PC-3 (cell line): ENCODE measurements at regions not wholly inside any gene's neighbourhood (a gene's known extent, or its start where the extent isn't known, plus 50 kb on each side); places are given as distances from the start of the nearest gene placed in this dataset.
"Not testable (repeated sequence)": the region's sequence is repeated elsewhere in the genome, so short reads cannot be mapped to it uniquely, and the experiment has no call there.

Experiments
- ATAC-seq: fragments of 200-7000 bp; cut with Tn5 transposase; 2 replicates; pipeline ENCODE4 v1.9.1; 2020; ENCODE audit warnings: mild to moderate bottlenecking, moderate library complexity
- BruUV-seq: library from RNA; stranded (reverse); fragments of 400-500 nt; replicated peaks from 2 replicates; lab custom pipeline; 2021; lab: Mats Ljungman, UMichigan
- CTCF ChIA-PET: fragments of 300-600 bp; sonication (Branson Sonifier 250); formaldehyde crosslinking; loops from one replicate; lab custom pipeline; 2022; ENCODE audit warnings: antibody characterized with exemption; lab: Charles Lee
- POLR2A ChIA-PET: fragments of 300-600 bp; sonication (Branson Sonifier 250); formaldehyde crosslinking; loops from one replicate; lab custom pipeline; 2022; ENCODE audit warnings: antibody characterized with exemption; ENCODE audit not compliant: unreplicated experiment; lab: Charles Lee
- DNase-seq: peaks from one replicate; pipeline ENCODE4 v3.0.0-alpha.2; 2015
- H2AFZ ChIP-seq: fragments of 300-600 bp; sonication (generic); 2 replicates; pipeline ENCODE4 v1.6.0; 2016; ENCODE audit warnings: antibody characterized with exemption, low read length
- H3F3A ChIP-seq: fragments of 300-600 bp; sonication (generic); one replicate; pipeline ENCODE4 v1.6.0; 2017; ENCODE audit warnings: antibody characterized with exemption, low read length, control low read depth, mild to moderate bottlenecking; ENCODE audit not compliant: unreplicated experiment
- H3K27ac ChIP-seq: fragments of 300-600 bp; sonication (generic); 2 replicates; pipeline ENCODE4 v1.5.1; 2016; ENCODE audit warnings: mild to moderate bottlenecking, low read length
- H3K27me3 ChIP-seq: fragments of 300-600 bp; sonication (generic); 2 replicates; pipeline ENCODE4 v1.6.1; 2016; ENCODE audit warnings: low read length, mixed read lengths
- H3K36me3 ChIP-seq: fragments of 300-600 bp; sonication (generic); 2 replicates; pipeline ENCODE4 v1.6.1; 2016; ENCODE audit warnings: low read depth, mixed run types, low read length, mixed read lengths
- H3K4me1 ChIP-seq: fragments of 300-600 bp; sonication (generic); 2 replicates; pipeline ENCODE4 v1.5.1; 2016; ENCODE audit warnings: low read length; ENCODE audit not compliant: insufficient read depth
- H3K4me2 ChIP-seq: fragments of 300-600 bp; sonication (generic); 2 replicates; pipeline ENCODE4 v1.6.0; 2016; ENCODE audit warnings: low read length
- H3K4me3 ChIP-seq: fragments of 300-600 bp; sonication (generic); 2 replicates; pipeline ENCODE4 v1.5.1; 2016; ENCODE audit warnings: mild to moderate bottlenecking, low read length, mixed read lengths
- H3K79me2 ChIP-seq: fragments of 300-600 bp; sonication (generic); 2 replicates; pipeline ENCODE4 v1.6.1; 2017; ENCODE audit warnings: low read length, mixed read lengths
- H3K9ac ChIP-seq: fragments of 300-600 bp; sonication (generic); 2 replicates; pipeline ENCODE4 v1.6.0; 2016; ENCODE audit warnings: mild to moderate bottlenecking, low read length
- H3K9me2 ChIP-seq: fragments of 300-600 bp; sonication (generic); replicated peaks from 2 replicates; pipeline ENCODE4 v1.6.1; 2016; ENCODE audit warnings: mixed run types, low read length, mixed read lengths
- H3K9me3 ChIP-seq: fragments of 300-600 bp; sonication (generic); 2 replicates; pipeline ENCODE4 v1.6.1; 2016; ENCODE audit warnings: low read length, mixed read lengths
- H4K20me1 ChIP-seq: fragments of 300-600 bp; sonication (generic); 2 replicates; pipeline ENCODE4 v1.6.1; 2016; ENCODE audit warnings: low read length, mixed read lengths
- EZH2 ChIP-seq: fragments of 300-600 bp; sonication (generic); IDR thresholded peaks from one replicate; pipeline ENCODE4 v1.6.1; 2017; ENCODE audit warnings: antibody characterized with exemption, mild to moderate bottlenecking, low read length; ENCODE audit not compliant: unreplicated experiment
- EZH2phosphoT487 ChIP-seq: fragments of 300-600 bp; sonication (generic); IDR thresholded peaks from 2 replicates; pipeline ENCODE4 v1.6.1; 2018; ENCODE audit warnings: mild to moderate bottlenecking, antibody characterized with exemption, low read length, borderline replicate concordance
- intact Hi-C: fragments of 100-400 bp; cut with micrococcal nuclease; formaldehyde crosslinking; loops from 2 replicates; pipeline ENCODE4 v1.9.0; 2023
- TF ChIP-seq, protein P1 (sequence below): fragments of 300-600 bp; sonication (generic); conservative IDR thresholded peaks from 2 replicates; pipeline ENCODE4 v1.5.1; 2017; ENCODE audit warnings: antibody characterized with exemption, low read depth, mild to moderate bottlenecking, low read length

DNA sequence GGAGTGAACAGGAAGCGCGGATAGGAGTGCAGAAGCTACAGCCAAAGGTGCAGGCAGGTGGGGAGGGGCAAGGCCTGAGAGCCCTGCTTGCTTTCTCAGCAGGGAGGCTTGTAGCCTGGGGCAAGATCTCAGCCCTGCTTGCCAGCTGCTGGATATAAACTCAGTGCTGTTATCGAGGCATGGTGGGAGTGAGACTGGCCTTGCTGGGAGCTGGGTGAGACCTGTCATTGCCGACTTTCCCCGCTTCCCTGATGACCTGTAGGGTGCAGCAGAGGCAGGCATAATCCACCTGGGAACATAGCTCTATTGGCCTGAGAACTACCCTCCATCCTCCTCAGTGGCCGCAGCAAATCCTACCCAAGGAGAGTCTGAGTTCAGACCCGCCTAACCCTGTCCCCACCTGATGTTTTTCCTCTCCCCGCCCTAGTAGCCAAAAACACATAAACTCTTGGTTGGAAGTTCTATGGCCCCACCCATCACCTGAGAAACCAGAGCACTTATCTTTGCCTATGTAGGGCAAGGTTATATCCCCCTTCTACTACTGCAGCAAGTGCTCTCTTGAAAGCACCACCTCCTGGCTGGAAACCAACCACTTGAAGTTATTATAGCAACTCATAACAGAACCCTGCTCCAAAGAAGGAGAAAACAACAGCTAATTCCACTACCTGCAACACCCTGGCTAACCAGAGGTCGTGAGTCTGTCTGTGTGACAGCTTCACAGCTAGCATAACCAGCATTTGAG lies 80.7 kb downstream of the FHIP1A start:
- Histone ChIP-seq H3K27ac (no peak overlapping the region), H3K4me3 (no peak overlapping the region), H3K4me2 (no peak overlapping the region), H4K20me1 (no peaks in the 10 kb centered on the region), H3K9ac (no peak overlapping the region), H3K9me2 (no peaks in the 10 kb centered on the region), H3K36me3 (peaks cover 4% of the 10 kb centered on the region; the same call in 1 of the 2 replicates), H3K9me3 (no peaks in the 10 kb centered on the region), H3K27me3 (no peaks in the 10 kb centered on the region), H3K4me1 (peaks cover 5% of the 10 kb centered on the region), H3F3A (no peaks in the 10 kb centered on the region), H2AFZ (no peak overlapping the region), H3K79me2 (no peaks in the 10 kb centered on the region)
- no TSS peak for BruUV-seq
- ATAC-seq: no peak
- intact Hi-C loops: no loop called here
- ChIA-PET CTCF (no interaction called here), POLR2A (no interaction called here)
- DNase-seq: no peak
- TF ChIP-seq, protein P1, sequence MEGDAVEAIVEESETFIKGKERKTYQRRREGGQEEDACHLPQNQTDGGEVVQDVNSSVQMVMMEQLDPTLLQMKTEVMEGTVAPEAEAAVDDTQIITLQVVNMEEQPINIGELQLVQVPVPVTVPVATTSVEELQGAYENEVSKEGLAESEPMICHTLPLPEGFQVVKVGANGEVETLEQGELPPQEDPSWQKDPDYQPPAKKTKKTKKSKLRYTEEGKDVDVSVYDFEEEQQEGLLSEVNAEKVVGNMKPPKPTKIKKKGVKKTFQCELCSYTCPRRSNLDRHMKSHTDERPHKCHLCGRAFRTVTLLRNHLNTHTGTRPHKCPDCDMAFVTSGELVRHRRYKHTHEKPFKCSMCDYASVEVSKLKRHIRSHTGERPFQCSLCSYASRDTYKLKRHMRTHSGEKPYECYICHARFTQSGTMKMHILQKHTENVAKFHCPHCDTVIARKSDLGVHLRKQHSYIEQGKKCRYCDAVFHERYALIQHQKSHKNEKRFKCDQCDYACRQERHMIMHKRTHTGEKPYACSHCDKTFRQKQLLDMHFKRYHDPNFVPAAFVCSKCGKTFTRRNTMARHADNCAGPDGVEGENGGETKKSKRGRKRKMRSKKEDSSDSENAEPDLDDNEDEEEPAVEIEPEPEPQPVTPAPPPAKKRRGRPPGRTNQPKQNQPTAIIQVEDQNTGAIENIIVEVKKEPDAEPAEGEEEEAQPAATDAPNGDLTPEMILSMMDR: no peak
- TF ChIP-seq EZH2phosphoT487 (no peak), EZH2 (no peak)

DNA sequence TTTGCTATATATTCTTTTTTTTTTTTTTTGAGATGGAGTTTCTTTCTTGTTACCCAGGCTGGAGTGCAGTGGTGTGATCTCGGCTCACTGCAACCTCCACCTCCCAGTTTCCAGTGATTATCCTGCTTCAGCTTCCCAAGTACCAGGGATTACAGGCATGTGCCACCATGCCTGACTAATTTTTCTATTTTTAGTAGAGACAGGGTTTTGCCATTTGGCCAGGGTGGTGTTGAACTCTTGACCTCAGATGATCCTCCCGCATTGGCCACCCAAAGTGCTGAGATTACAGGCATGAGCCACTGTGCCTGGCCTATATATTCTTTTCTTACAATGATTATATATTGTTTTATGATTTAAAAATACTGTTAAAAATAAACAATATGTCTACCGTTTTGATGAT lies 86.6 kb downstream of the FHIP1A start:
- H3K27ac ChIP-seq, H3K9ac ChIP-seq, CTCF ChIA-PET, POLR2A ChIA-PET, H3F3A ChIP-seq, H3K9me3 ChIP-seq, DNase-seq, H3K9me2 ChIP-seq, intact Hi-C loops, BruUV-seq, H3K36me3 ChIP-seq, H3K4me2 ChIP-seq, H3K4me1 ChIP-seq, H3K4me3 ChIP-seq, H4K20me1 ChIP-seq, H3K27me3 ChIP-seq, H2AFZ ChIP-seq, ATAC-seq, H3K79me2 ChIP-seq: not testable (repeated sequence)

DNA sequence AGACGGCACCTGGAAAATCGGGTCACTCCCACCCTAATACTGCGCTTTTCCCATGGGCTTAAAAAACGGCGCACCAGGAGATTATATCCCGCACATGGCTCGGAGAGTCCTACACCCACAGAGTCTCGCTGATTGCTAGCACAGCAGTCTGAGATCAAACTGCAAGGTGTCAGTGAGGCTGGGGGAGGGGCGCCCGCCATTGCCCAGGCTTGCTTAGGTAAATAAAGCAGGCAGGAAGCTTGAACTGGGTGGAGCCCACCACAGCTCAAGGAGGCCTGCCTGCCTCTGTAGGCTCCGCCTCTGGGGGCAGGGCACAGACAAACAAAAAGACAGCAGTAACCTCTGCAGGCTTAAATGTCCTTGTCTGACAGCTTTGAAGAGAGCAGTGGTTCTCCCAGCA lies 102.6 kb downstream of the FHIP1A start:
- POLR2A ChIA-PET, H3K9me3 ChIP-seq, H3F3A ChIP-seq, H3K27ac ChIP-seq, H3K9ac ChIP-seq, H3K4me2 ChIP-seq, H3K9me2 ChIP-seq, H3K27me3 ChIP-seq, CTCF ChIA-PET, H3K36me3 ChIP-seq, H2AFZ ChIP-seq, H3K4me1 ChIP-seq, intact Hi-C loops, H4K20me1 ChIP-seq, H3K4me3 ChIP-seq, DNase-seq, ATAC-seq, BruUV-seq, H3K79me2 ChIP-seq: not testable (repeated sequence)

DNA sequence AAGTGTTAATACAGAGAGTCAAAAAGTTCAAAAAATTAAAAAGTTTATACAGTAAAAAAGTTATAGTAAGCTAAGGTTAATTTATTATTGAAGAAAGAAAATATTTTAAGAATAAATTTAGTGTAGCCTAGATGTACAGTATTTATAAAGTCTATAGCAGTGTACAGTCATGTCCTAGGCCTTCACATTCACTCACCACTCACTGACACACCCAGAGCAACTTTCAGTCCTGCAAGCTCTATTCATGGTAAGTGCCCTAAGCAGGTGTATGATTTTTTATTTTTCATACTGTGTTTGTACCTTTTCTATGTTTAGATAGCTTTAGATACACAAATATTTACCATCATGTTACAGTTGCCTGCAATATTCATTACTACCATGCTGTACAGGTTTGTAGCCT lies 108.9 kb downstream of the FHIP1A start:
- POLR2A ChIA-PET: no interaction called here
- CTCF ChIA-PET: no interaction called here
- Histone ChIP-seq H3K4me2 (no peak overlapping the region), H3F3A (no peaks in the 10 kb centered on the region), H2AFZ (no peak overlapping the region), H3K9me3 (no peaks in the 10 kb centered on the region), H3K9me2 (no peaks in the 10 kb centered on the region), H3K27me3 (no peaks in the 10 kb centered on the region), H3K4me3 (no peak overlapping the region), H3K9ac (no peak overlapping the region), H3K4me1 (0 out of 2 replicates have a peak, but pooled peaks cover 3% of the 10 kb centered on the region), H3K27ac (no peak overlapping the region), H3K36me3 (no peaks in the 10 kb centered on the region), H4K20me1 (no peaks in the 10 kb centered on the region), H3K79me2 (no peaks in the 10 kb centered on the region)
- ATAC-seq (peak; percentile 46; the same call in 1 of the 2 replicates), DNase-seq (no peak)
- BruUV-seq: no TSS peak
- intact Hi-C loops: no loop called here
- TF ChIP-seq EZH2phosphoT487 (no peak), EZH2 (no peak)
- TF ChIP-seq, protein P1: no peak
